PC-9 (cell line): ENCODE measurements at regions not wholly inside any gene's neighbourhood (a gene's known extent, or its start where the extent isn't known, plus 50 kb on each side); places are given as distances from the start of the nearest gene placed in this dataset.

Source experiments
- BruUV-seq: library from RNA; stranded (reverse); fragments of 400-500 nt; replicated peaks from 2 replicates; lab custom pipeline; 2021; lab: Mats Ljungman, UMichigan
- CTCF ChIA-PET: fragments of 300-600 bp; sonication (Branson Sonifier 250); formaldehyde crosslinking; loops from one replicate; lab custom pipeline; 2022; ENCODE audit warnings: antibody characterized with exemption; lab: Charles Lee
- POLR2A ChIA-PET: fragments of 300-600 bp; sonication (Branson Sonifier 250); formaldehyde crosslinking; loops from one replicate; lab custom pipeline; 2022; ENCODE audit warnings: antibody characterized with exemption; ENCODE audit not compliant: unreplicated experiment; lab: Charles Lee
- DNase-seq, 2 experiments: peaks; one replicate each; pipeline versions ENCODE4 v3.0.0 to v3.0.0-alpha.2; 2015 to 2022; ENCODE audit warnings: mixed read lengths in 1 of 2
- H2AFZ ChIP-seq: fragments of 200-600 bp; sonication (generic); 2 replicates; pipeline ENCODE4 v1.8.1; 2017; ENCODE audit warnings: antibody characterized with exemption
- H3F3A ChIP-seq: fragments of 200-600 bp; sonication (generic); 2 replicates; pipeline ENCODE4 v1.8.1; 2017; ENCODE audit warnings: antibody characterized with exemption, mild to moderate bottlenecking, low read depth; ENCODE audit not compliant: insufficient read depth
- H3K27ac ChIP-seq: fragments of 200-600 bp; sonication (generic); 2 replicates; pipeline ENCODE4 v1.6.1; 2016; ENCODE audit warnings: mixed run types
- H3K27me3 ChIP-seq: fragments of 200-600 bp; sonication (generic); 2 replicates; pipeline ENCODE4 v1.6.1; 2016; ENCODE audit warnings: low read depth, mixed run types; ENCODE audit not compliant: insufficient read depth
- H3K36me3 ChIP-seq: fragments of 200-600 bp; sonication (generic); 2 replicates; pipeline ENCODE4 v1.6.1; 2016; ENCODE audit warnings: low read depth, mixed run types
- H3K4me1 ChIP-seq: fragments of 200-600 bp; sonication (generic); replicated peaks from 2 replicates; pipeline ENCODE4 v1.6.1; 2016; ENCODE audit warnings: mixed run types; ENCODE audit not compliant: insufficient read depth
- H3K4me2 ChIP-seq: fragments of 200-600 bp; sonication (generic); 2 replicates; pipeline ENCODE4 v1.6.1; 2017; ENCODE audit warnings: mixed run types
- H3K4me3 ChIP-seq: fragments of 200-600 bp; sonication (generic); 2 replicates; pipeline ENCODE4 v1.6.1; 2016; ENCODE audit warnings: mixed run types
- H3K79me2 ChIP-seq: fragments of 200-600 bp; sonication (generic); 2 replicates; pipeline ENCODE4 v1.6.1; 2017; ENCODE audit warnings: low read depth, mixed run types
- H3K9me2 ChIP-seq: fragments of 200-600 bp; sonication (generic); 2 replicates; pipeline ENCODE4 v1.8.1; 2017; ENCODE audit warnings: mild to moderate bottlenecking; ENCODE audit not compliant: insufficient read depth
- H3K9me3 ChIP-seq: fragments of 200-600 bp; sonication (generic); 2 replicates; pipeline ENCODE4 v1.8.1; 2016; ENCODE audit warnings: low read depth; ENCODE audit not compliant: insufficient read depth
- H4K20me1 ChIP-seq: fragments of 200-600 bp; sonication (generic); 2 replicates; pipeline ENCODE4 v1.8.1; 2017; ENCODE audit not compliant: insufficient read depth
- CTCF ChIP-seq: fragments of 200-600 bp; sonication (generic); conservative IDR thresholded peaks from 2 replicates; pipeline ENCODE4 v1.6.1; 2017; ENCODE audit warnings: mixed run types, antibody characterized with exemption, mild to moderate bottlenecking, moderate library complexity
- EZH2 ChIP-seq: fragments of 200-600 bp; sonication (generic); IDR thresholded peaks from 2 replicates; pipeline ENCODE4 v1.8.0; 2017; ENCODE audit warnings: antibody characterized with exemption, low read depth
- intact Hi-C: fragments of 100-400 bp; cut with micrococcal nuclease; formaldehyde crosslinking; loops from one replicate; pipeline ENCODE4 v1.10.0; 2022; ENCODE audit not compliant: unreplicated experiment

GRCh38 chr20:12036142-12036541 lies 118.4 kb downstream of the BTBD3 start:
- Histone ChIP-seq H3K27ac (no peak overlapping the region), H3K79me2 (no peaks in the 10 kb centered on the region), H3F3A (no peaks in the 10 kb centered on the region), H3K9me3 (no peaks in the 10 kb centered on the region), H3K4me1 (no peaks in the 10 kb centered on the region), H3K27me3 (no peaks in the 10 kb centered on the region), H2AFZ (no peak overlapping the region), H3K36me3 (no peaks in the 10 kb centered on the region), H3K4me2 (no peak overlapping the region), H3K9me2 (no peaks in the 10 kb centered on the region), H4K20me1 (no peaks in the 10 kb centered on the region), H3K4me3 (no peak overlapping the region)
- BruUV-seq, result no TSS peak
- POLR2A ChIA-PET, result no interaction called here
- no peak for TF ChIP-seq CTCF
- no peak for TF ChIP-seq EZH2
- intact Hi-C loops, result no loop called here
- CTCF ChIA-PET, result no interaction called here
- DNase-seq, result no peak

GRCh38 chr20:12037521-12037920 lies 119.8 kb downstream of the BTBD3 start:
- no peaks in the 10 kb centered on the region for H3K9me2 ChIP-seq
- no peak overlapping the region for H2AFZ ChIP-seq
- no peak overlapping the region for H3K4me3 ChIP-seq
- no TSS peak for BruUV-seq
- H4K20me1 ChIP-seq, result no peaks in the 10 kb centered on the region
- no peak overlapping the region for H3K27ac ChIP-seq
- H3K27me3 ChIP-seq, result no peaks in the 10 kb centered on the region
- no peaks in the 10 kb centered on the region for H3K4me1 ChIP-seq
- no peaks in the 10 kb centered on the region for H3K79me2 ChIP-seq
- no peak overlapping the region for H3K4me2 ChIP-seq
- no peak for TF ChIP-seq CTCF
- TF ChIP-seq EZH2, result no peak
- no peaks in the 10 kb centered on the region for H3K36me3 ChIP-seq
- intact Hi-C loops, result no loop called here
- no peak for DNase-seq
- ChIA-PET CTCF (no interaction called here), POLR2A (interaction anchor here (0.7 kb wide), 1 partner anchor 1526 kb away, joined by 6 read pairs; no protein-coding TSS in a partner anchor)
- no peaks in the 10 kb centered on the region for H3F3A ChIP-seq
- H3K9me3 ChIP-seq, result no peaks in the 10 kb centered on the region

GRCh38 chr20:12040261-12040660 lies 122.6 kb downstream of the BTBD3 start:
- H2AFZ ChIP-seq, result no peak overlapping the region
- H3K4me2 ChIP-seq, result no peak overlapping the region
- no peaks in the 10 kb centered on the region for H3K36me3 ChIP-seq
- H3K27ac ChIP-seq, result no peak overlapping the region
- no peak for DNase-seq
- no peaks in the 10 kb centered on the region for H4K20me1 ChIP-seq
- no peaks in the 10 kb centered on the region for H3K9me2 ChIP-seq
- H3K27me3 ChIP-seq, result no peaks in the 10 kb centered on the region
- H3K4me3 ChIP-seq, result no peak overlapping the region
- no peaks in the 10 kb centered on the region for H3K9me3 ChIP-seq
- intact Hi-C loops, result no loop called here
- no peaks in the 10 kb centered on the region for H3K79me2 ChIP-seq
- no TSS peak for BruUV-seq
- H3K4me1 ChIP-seq, result no peaks in the 10 kb centered on the region
- TF ChIP-seq CTCF, result no peak
- TF ChIP-seq EZH2, result no peak
- H3F3A ChIP-seq, result no peaks in the 10 kb centered on the region
- ChIA-PET POLR2A (no interaction called here), CTCF (no interaction called here)
